Astrocyte (in vitro differentiated cells and primary cell): ENCODE measurements at regions not wholly inside any gene's neighbourhood (a gene's known extent, or its start where the extent isn't known, plus 50 kb on each side); places are given as distances from the start of the nearest gene placed in this dataset.

Experiments
- DNase-seq: peaks from one replicate; pipeline ENCODE4 v3.0.0-alpha.2; 2010; ENCODE audit warnings: low read depth
- FAIRE-seq: peaks from 2 replicates; lab custom pipeline; 2011; peaks lifted over from hg19 to GRCh38; lab: Jason Lieb, UNC
- H2AFZ ChIP-seq: 2 replicates; pipeline ENCODE4 v1.6.0; 2012; ENCODE audit warnings: low read depth, low read length, inconsistent platforms
- H3K27ac ChIP-seq: 2 replicates; pipeline ENCODE4 v1.5.1; 2011; ENCODE audit warnings: low read depth, low read length, inconsistent platforms
- H3K27me3 ChIP-seq: 2 replicates; pipeline ENCODE4 v1.6.0; 2011; ENCODE audit warnings: low read length, inconsistent platforms; ENCODE audit not compliant: insufficient read depth
- H3K36me3 ChIP-seq: 2 replicates; pipeline ENCODE4 v1.5.1; 2011; ENCODE audit warnings: low read length, inconsistent platforms; ENCODE audit not compliant: insufficient read depth
- H3K4me1 ChIP-seq: 2 replicates; pipeline ENCODE4 v1.5.1; 2011; ENCODE audit warnings: low read length, inconsistent platforms; ENCODE audit not compliant: insufficient read depth
- H3K4me2 ChIP-seq: 2 replicates; pipeline ENCODE4 v1.6.0; 2012; ENCODE audit warnings: low read length, inconsistent platforms
- H3K4me3 ChIP-seq: 2 replicates; pipeline ENCODE4 v1.5.1; 2011; ENCODE audit warnings: low read depth, mild to moderate bottlenecking, low read length, inconsistent platforms; ENCODE audit not compliant: insufficient read depth
- H3K79me2 ChIP-seq: 2 replicates; pipeline ENCODE4 v1.6.0; 2012; ENCODE audit warnings: mild to moderate bottlenecking, low read length, inconsistent platforms; ENCODE audit not compliant: insufficient read depth
- H3K9ac ChIP-seq: 2 replicates; pipeline ENCODE4 v1.6.0; 2012; ENCODE audit warnings: mild to moderate bottlenecking, low read length, inconsistent platforms
- H3K9me3 ChIP-seq: 2 replicates; pipeline ENCODE4 v1.5.1; 2012; ENCODE audit warnings: low read depth, mild to moderate bottlenecking, low read length, inconsistent platforms; ENCODE audit not compliant: insufficient read depth
- H4K20me1 ChIP-seq: 2 replicates; pipeline ENCODE4 v1.6.0; 2012; ENCODE audit warnings: low read length, inconsistent platforms; ENCODE audit not compliant: insufficient read depth
- H3K27ac Mint-ChIP-seq: one replicate; pipeline ENCODE4 v1.8.0; 2021; ENCODE audit warnings: mild to moderate bottlenecking, mixed read lengths; ENCODE audit not compliant: unreplicated experiment
- H3K27me3 Mint-ChIP-seq: one replicate; pipeline ENCODE4 v1.8.0; 2021; ENCODE audit warnings: low read depth, mixed read lengths; ENCODE audit not compliant: unreplicated experiment
- H3K36me3 Mint-ChIP-seq: one replicate; pipeline ENCODE4 v1.8.0; 2021; ENCODE audit warnings: low read depth, mixed read lengths; ENCODE audit not compliant: unreplicated experiment
- H3K4me1 Mint-ChIP-seq: one replicate; pipeline ENCODE4 v1.8.0; 2021; ENCODE audit warnings: low read depth, mixed read lengths; ENCODE audit not compliant: unreplicated experiment
- H3K4me3 Mint-ChIP-seq: one replicate; pipeline ENCODE4 v1.8.0; 2021; ENCODE audit warnings: mild to moderate bottlenecking, moderate library complexity, mixed read lengths; ENCODE audit not compliant: unreplicated experiment
- H3K9me3 Mint-ChIP-seq: one replicate; pipeline ENCODE4 v1.8.0; 2021; ENCODE audit warnings: mild to moderate bottlenecking, mixed read lengths; ENCODE audit not compliant: unreplicated experiment
- CTCF ChIP-seq: IDR thresholded peaks from 2 replicates; pipeline ENCODE4 v1.5.1; 2011; ENCODE audit warnings: low read depth, mild to moderate bottlenecking, inconsistent platforms, low read length, moderate library complexity; ENCODE audit not compliant: insufficient read depth
- EZH2 ChIP-seq: IDR thresholded peaks from 2 replicates; pipeline ENCODE4 v1.6.1; 2012; ENCODE audit warnings: mild to moderate bottlenecking, low read length, inconsistent platforms; ENCODE audit not compliant: insufficient read depth

- Mint-ChIP-seq H3K27me3 (no peaks in the 10 kb centered on the region), H3K36me3 (peaks cover 4% of the 10 kb centered on the region), H3K27ac (no peak overlapping the region), H3K4me1 (peaks cover 1% of the 10 kb centered on the region), H3K9me3 (no peaks in the 10 kb centered on the region), H3K4me3 (no peak overlapping the region)
- Histone ChIP-seq H3K4me2 (no peak overlapping the region), H3K9me3 (no peaks in the 10 kb centered on the region), H3K79me2 (peaks cover 85% of the 10 kb centered on the region), H3K27me3 (no peaks in the 10 kb centered on the region), H3K27ac (no peak overlapping the region), H3K36me3 (peaks cover 8% of the 10 kb centered on the region), H2AFZ (no peak overlapping the region), H3K4me1 (peaks cover 4% of the 10 kb centered on the region), H4K20me1 (peaks cover 24% of the 10 kb centered on the region), H3K4me3 (no peak overlapping the region), H3K9ac (no peak overlapping the region)
- TF ChIP-seq CTCF = no peak
- no peak for FAIRE-seq
- DNase-seq = no peak
Measured at GRCh38 chr17:63094631-63095030, 128.6 kb downstream of the TANC2 start.

- peaks cover 1% of the 10 kb centered on the region for H3K4me1 Mint-ChIP-seq
- no peak overlapping the region for H2AFZ ChIP-seq
- peaks cover 8% of the 10 kb centered on the region for H3K36me3 ChIP-seq
- H3K4me1 ChIP-seq = peaks cover 4% of the 10 kb centered on the region
- no peak overlapping the region for H3K27ac Mint-ChIP-seq
- H3K9me3 ChIP-seq = no peaks in the 10 kb centered on the region
- no peak overlapping the region for H3K4me2 ChIP-seq
- H3K4me3 Mint-ChIP-seq = no peak overlapping the region
- TF ChIP-seq CTCF (no peak), EZH2 (no peak)
- no peaks in the 10 kb centered on the region for H3K27me3 ChIP-seq
- H3K79me2 ChIP-seq = peaks cover 82% of the 10 kb centered on the region
- peaks cover 4% of the 10 kb centered on the region for H3K36me3 Mint-ChIP-seq
- H3K4me3 ChIP-seq = no peak overlapping the region
- H4K20me1 ChIP-seq = peaks cover 24% of the 10 kb centered on the region
- H3K9me3 Mint-ChIP-seq = no peaks in the 10 kb centered on the region
- no peak overlapping the region for H3K27ac ChIP-seq
- no peaks in the 10 kb centered on the region for H3K27me3 Mint-ChIP-seq
- no peak for FAIRE-seq
- H3K9ac ChIP-seq = no peak overlapping the region
- no peak for DNase-seq
Measured at GRCh38 chr17:63095459-63095858, 129.4 kb downstream of the TANC2 start.

- H3K4me3 Mint-ChIP-seq = no peak overlapping the region
- no peak overlapping the region for H2AFZ ChIP-seq
- no peaks in the 10 kb centered on the region for H3K9me3 ChIP-seq
- peaks cover 24% of the 10 kb centered on the region for H4K20me1 ChIP-seq
- H3K36me3 ChIP-seq = peaks cover 8% of the 10 kb centered on the region
- peaks cover 4% of the 10 kb centered on the region for H3K36me3 Mint-ChIP-seq
- peak overlapping the region; percentile 26 for H3K4me2 ChIP-seq
- peaks cover 1% of the 10 kb centered on the region for H3K4me1 Mint-ChIP-seq
- FAIRE-seq = no peak
- H3K4me1 ChIP-seq = peaks cover 4% of the 10 kb centered on the region
- no peak overlapping the region for H3K27ac Mint-ChIP-seq
- no peaks in the 10 kb centered on the region for H3K27me3 Mint-ChIP-seq
- H3K27ac ChIP-seq = peak overlapping the region; percentile 61
- TF ChIP-seq CTCF = no peak
- TF ChIP-seq EZH2 = no peak
- no peaks in the 10 kb centered on the region for H3K9me3 Mint-ChIP-seq
- peak; percentile 12 for DNase-seq
- H3K79me2 ChIP-seq = peaks cover 81% of the 10 kb centered on the region
- H3K4me3 ChIP-seq = no peak overlapping the region
- H3K9ac ChIP-seq = peak overlapping the region; percentile 15
- H3K27me3 ChIP-seq = no peaks in the 10 kb centered on the region
Measured at GRCh38 chr17:63095879-63096278, 129.8 kb downstream of the TANC2 start.
